ENCODE measurements at regions not wholly inside any gene's neighbourhood (a gene's known extent, or its start where the extent isn't known, plus 50 kb on each side); places are given as distances from the start of the nearest gene placed in this dataset.
"Not testable (repeated sequence)": the region's sequence is repeated elsewhere in the genome, so short reads cannot be mapped to it uniquely, and the experiment has no call there.

DNA sequence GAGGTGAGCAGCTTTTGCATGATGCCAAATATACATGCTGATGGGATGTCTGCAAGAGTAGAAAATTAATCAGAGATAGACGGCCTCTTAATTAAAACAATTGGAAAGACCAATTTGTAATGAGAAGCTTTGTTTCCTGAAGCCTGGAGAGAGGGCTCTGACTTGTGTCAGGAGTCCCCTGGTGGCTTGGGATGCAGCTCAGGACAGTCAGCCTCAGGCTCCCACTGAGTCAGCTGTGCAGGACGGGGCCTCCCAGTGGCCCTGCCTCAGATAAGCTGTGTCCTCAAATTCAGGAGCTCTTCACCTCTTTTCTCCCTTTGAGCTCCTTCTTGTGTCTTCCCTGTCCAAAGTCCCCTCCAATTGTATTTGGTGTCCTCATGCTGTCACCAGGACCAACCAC lies 438.9 kb upstream of the PODXL start:
- BruUV-seq (replicated peaks): no TSS peak
- no peak for FAIRE-seq
- Histone ChIP-seq H3K79me2 (ENCODE audit: control insufficient read depth, insufficient read depth, low read length) (no peaks in the 10 kb centered on the region), H3K9ac (replicated peaks; ENCODE audit: extremely low read depth, insufficient read depth, low read length) (no peak overlapping the region), H3K4me2 (ENCODE audit: insufficient read depth, low read length) (no peak overlapping the region), H4K20me1 (replicated peaks; ENCODE audit: control insufficient read depth, extremely low read depth, insufficient read depth, low read length) (no peaks in the 10 kb centered on the region), H3K4me3 (replicated peaks in 1 of 3; ENCODE audit: insufficient read depth in 1 of 3, low read depth in 1 of 3, low read length in 3 of 3) (no peak overlapping the region), H3K4me1 (ENCODE audit: control insufficient read depth, extremely low read depth, insufficient read depth, low read length) (no peaks in the 10 kb centered on the region), H3K9me1 (replicated peaks; ENCODE audit: control insufficient read depth, extremely low read depth, insufficient read depth, low read length) (no peaks in the 10 kb centered on the region), H3K9me3 (replicated peaks; ENCODE audit: control insufficient read depth, insufficient read depth, low read length) (no peaks in the 10 kb centered on the region), H3K36me3 (ENCODE audit: control insufficient read depth in 2 of 2, extremely low read depth in 1 of 2, insufficient read depth in 2 of 2, low read length in 2 of 2) (no peaks in the 10 kb centered on the region), H2AFZ (ENCODE audit: low read depth, low read length) (no peak overlapping the region), H3K27me3 (ENCODE audit: control insufficient read depth in 2 of 2, insufficient read depth in 2 of 2, low read length in 2 of 2) (peaks cover 6% of the 10 kb centered on the region in 2 experiments), H3K27ac (ENCODE audit: insufficient read depth, low read depth, low read length) (no peak overlapping the region)
- ChIA-PET CTCF (no interaction called here), POLR2A (no interaction called here)
- dilution Hi-C loops (cut with MboI; ENCODE audit: extremely low pct_ligation_motif_present, low sequenced_read_pairs) (no loop called here), intact Hi-C loops (cut with micrococcal nuclease) (no loop called here)
- DNase-seq (ENCODE audit: low read depth, low spot score): no peak
- TF ChIP-seq EZH2 (IDR thresholded peaks at IDR 0.05; ENCODE audit: borderline replicate concordance, low read depth, low read length, severe bottlenecking) (no peak), POLR2AphosphoS5 (IDR thresholded peaks at IDR 0.05; ENCODE audit: insufficient read depth, low read depth, low read length) (no peak), MYC (IDR thresholded peaks at IDR 0.05; ENCODE audit: low read depth, low read length) (no peak), FOS (IDR thresholded peaks at IDR 0.05; ENCODE audit: borderline replicate concordance, insufficient read depth, low read length) (no peak), CTCF (IDR thresholded peaks at IDR 0.05; ENCODE audit: extremely low read depth in 1 of 2, insufficient read depth in 1 of 2, low read depth in 1 of 2, low read length in 2 of 2) (no peak), GATA2 (IDR thresholded peaks at IDR 0.05; ENCODE audit: insufficient read depth, insufficient read length, low read depth, low read length) (no peak), POLR2A (IDR thresholded peaks at IDR 0.05; ENCODE audit: low read depth, low read length) (no peak), MAX (IDR thresholded peaks at IDR 0.05; ENCODE audit: insufficient read depth, insufficient read length) (no peak), JUN (IDR thresholded peaks at IDR 0.05; ENCODE audit: borderline replicate concordance, insufficient read depth, insufficient read length, low read depth) (no peak)

GRCh38 chr7:131981069-131981468 lies 424.6 kb upstream of the PODXL start:
- DNase-seq (ENCODE audit: low read depth, low spot score); H4K20me1 ChIP-seq (replicated peaks; ENCODE audit: control insufficient read depth, extremely low read depth, insufficient read depth, low read length); BruUV-seq (replicated peaks); H3K27ac ChIP-seq (ENCODE audit: insufficient read depth, low read depth, low read length); H3K9me3 ChIP-seq (replicated peaks; ENCODE audit: control insufficient read depth, insufficient read depth, low read length); H2AFZ ChIP-seq (ENCODE audit: low read depth, low read length); dilution Hi-C loops (cut with MboI; ENCODE audit: extremely low pct_ligation_motif_present, low sequenced_read_pairs); H3K79me2 ChIP-seq (ENCODE audit: control insufficient read depth, insufficient read depth, low read length); H3K4me1 ChIP-seq (ENCODE audit: control insufficient read depth, extremely low read depth, insufficient read depth, low read length); H3K36me3 ChIP-seq (ENCODE audit: control insufficient read depth in 2 of 2, extremely low read depth in 1 of 2, insufficient read depth in 2 of 2, low read length in 2 of 2); POLR2A ChIA-PET; H3K4me2 ChIP-seq (ENCODE audit: insufficient read depth, low read length); intact Hi-C loops (cut with micrococcal nuclease); H3K27me3 ChIP-seq (ENCODE audit: control insufficient read depth in 2 of 2, insufficient read depth in 2 of 2, low read length in 2 of 2); CTCF ChIA-PET; H3K4me3 ChIP-seq (replicated peaks in 1 of 3; ENCODE audit: insufficient read depth in 1 of 3, low read depth in 1 of 3, low read length in 3 of 3); H3K9ac ChIP-seq (replicated peaks; ENCODE audit: extremely low read depth, insufficient read depth, low read length); H3K9me1 ChIP-seq (replicated peaks; ENCODE audit: control insufficient read depth, extremely low read depth, insufficient read depth, low read length); FAIRE-seq: not testable (repeated sequence)

- H3K9ac ChIP-seq (replicated peaks; ENCODE audit: extremely low read depth, insufficient read depth, low read length); H3K36me3 ChIP-seq (ENCODE audit: control insufficient read depth in 2 of 2, extremely low read depth in 1 of 2, insufficient read depth in 2 of 2, low read length in 2 of 2); H3K27ac ChIP-seq (ENCODE audit: insufficient read depth, low read depth, low read length); CTCF ChIA-PET; H3K79me2 ChIP-seq (ENCODE audit: control insufficient read depth, insufficient read depth, low read length); DNase-seq (ENCODE audit: low read depth, low spot score); FAIRE-seq; H3K9me3 ChIP-seq (replicated peaks; ENCODE audit: control insufficient read depth, insufficient read depth, low read length); H3K9me1 ChIP-seq (replicated peaks; ENCODE audit: control insufficient read depth, extremely low read depth, insufficient read depth, low read length); dilution Hi-C loops (cut with MboI; ENCODE audit: extremely low pct_ligation_motif_present, low sequenced_read_pairs); intact Hi-C loops (cut with micrococcal nuclease); H4K20me1 ChIP-seq (replicated peaks; ENCODE audit: control insufficient read depth, extremely low read depth, insufficient read depth, low read length); H3K27me3 ChIP-seq (ENCODE audit: control insufficient read depth in 2 of 2, insufficient read depth in 2 of 2, low read length in 2 of 2); H2AFZ ChIP-seq (ENCODE audit: low read depth, low read length); POLR2A ChIA-PET; BruUV-seq (replicated peaks); H3K4me2 ChIP-seq (ENCODE audit: insufficient read depth, low read length); H3K4me1 ChIP-seq (ENCODE audit: control insufficient read depth, extremely low read depth, insufficient read depth, low read length); H3K4me3 ChIP-seq (replicated peaks in 1 of 3; ENCODE audit: insufficient read depth in 1 of 3, low read depth in 1 of 3, low read length in 3 of 3): not testable (repeated sequence)
Observed at GRCh38 chr7:131978118-131978517, 421.7 kb upstream of the PODXL start.
